ENCODE measurements at regions not wholly inside any gene's neighbourhood (a gene's known extent, or its start where the extent isn't known, plus 50 kb on each side); places are given as distances from the start of the nearest gene placed in this dataset.

- Mint-ChIP-seq H3K4me3 (ENCODE audit: unreplicated experiment) (no peak overlapping the region), H3K4me1 (ENCODE audit: insufficient read depth, unreplicated experiment) (no peaks in the 10 kb centered on the region), H3K36me3 (ENCODE audit: insufficient read depth, unreplicated experiment) (no peaks in the 10 kb centered on the region), H3K27me3 (ENCODE audit: insufficient read depth, unreplicated experiment) (no peaks in the 10 kb centered on the region), H3K9me3 (ENCODE audit: unreplicated experiment) (peaks cover under 1% of the 10 kb centered on the region), H3K27ac (ENCODE audit: low read depth, unreplicated experiment) (no peak overlapping the region)
- POLR2A ChIA-PET, result interaction anchor here (0.6 kb wide), 1 partner anchor 191 kb away, joined by 3 read pairs; no protein-coding TSS in a partner anchor
- CTCF ChIA-PET, result no interaction called here
- DNase-seq (ENCODE audit: unreplicated experiment), result no peak
- TF ChIP-seq CTCF (IDR thresholded peaks at IDR 0.05; ENCODE audit: unreplicated experiment), result no peak
- no TSS peak for BruUV-seq (replicated peaks)
- intact Hi-C loops (cut with micrococcal nuclease), result no loop called here
These were observed 314.3 kb upstream of the ARGLU1 start for GRCh38 chr13:106882246-106882645.

- Mint-ChIP-seq H3K36me3 (ENCODE audit: insufficient read depth, unreplicated experiment) (no peaks in the 10 kb centered on the region), H3K27ac (ENCODE audit: low read depth, unreplicated experiment) (no peak overlapping the region), H3K4me3 (ENCODE audit: unreplicated experiment) (no peak overlapping the region), H3K4me1 (ENCODE audit: insufficient read depth, unreplicated experiment) (no peaks in the 10 kb centered on the region), H3K27me3 (ENCODE audit: insufficient read depth, unreplicated experiment) (no peaks in the 10 kb centered on the region), H3K9me3 (ENCODE audit: unreplicated experiment) (no peaks in the 10 kb centered on the region)
- BruUV-seq (replicated peaks), result no TSS peak
- TF ChIP-seq CTCF (IDR thresholded peaks at IDR 0.05; ENCODE audit: unreplicated experiment), result no peak
- ChIA-PET CTCF (interaction anchor here (1.0 kb wide), 1 partner anchor 172 kb away, joined by 3 read pairs; no protein-coding TSS in a partner anchor), POLR2A (no interaction called here)
- no peak for DNase-seq (ENCODE audit: unreplicated experiment)
- intact Hi-C loops (cut with micrococcal nuclease), result no loop called here
These were observed 311.9 kb upstream of the ARGLU1 start for GRCh38 chr13:106879806-106880205.

- ChIA-PET CTCF (interaction anchor here (0.5 kb wide), 1 partner anchor 338 kb away, joined by 3 read pairs; no protein-coding TSS in a partner anchor), POLR2A (no interaction called here)
- Mint-ChIP-seq H3K27me3 (ENCODE audit: insufficient read depth, unreplicated experiment) (no peaks in the 10 kb centered on the region), H3K9me3 (ENCODE audit: unreplicated experiment) (no peaks in the 10 kb centered on the region), H3K4me3 (ENCODE audit: unreplicated experiment) (no peak overlapping the region), H3K4me1 (ENCODE audit: insufficient read depth, unreplicated experiment) (no peaks in the 10 kb centered on the region), H3K36me3 (ENCODE audit: insufficient read depth, unreplicated experiment) (no peaks in the 10 kb centered on the region), H3K27ac (ENCODE audit: low read depth, unreplicated experiment) (no peak overlapping the region)
- intact Hi-C loops (cut with micrococcal nuclease), result no loop called here
- TF ChIP-seq CTCF (IDR thresholded peaks at IDR 0.05; ENCODE audit: unreplicated experiment), result no peak
- no peak for DNase-seq (ENCODE audit: unreplicated experiment)
- no TSS peak for BruUV-seq (replicated peaks)
These were observed 306.4 kb upstream of the ARGLU1 start for GRCh38 chr13:106874323-106874722.

GRCh38 chr13:106873810-106874209 is 305.9 kb upstream of the ARGLU1 start:
- no TSS peak for BruUV-seq (replicated peaks)
- Mint-ChIP-seq H3K9me3 (ENCODE audit: unreplicated experiment) (no peaks in the 10 kb centered on the region), H3K4me1 (ENCODE audit: insufficient read depth, unreplicated experiment) (no peaks in the 10 kb centered on the region), H3K27me3 (ENCODE audit: insufficient read depth, unreplicated experiment) (no peaks in the 10 kb centered on the region), H3K27ac (ENCODE audit: low read depth, unreplicated experiment) (no peak overlapping the region), H3K36me3 (ENCODE audit: insufficient read depth, unreplicated experiment) (no peaks in the 10 kb centered on the region), H3K4me3 (ENCODE audit: unreplicated experiment) (no peak overlapping the region)
- DNase-seq (ENCODE audit: unreplicated experiment), result no peak
- POLR2A ChIA-PET, result no interaction called here
- no peak for TF ChIP-seq CTCF (IDR thresholded peaks at IDR 0.05; ENCODE audit: unreplicated experiment)
- CTCF ChIA-PET, result no interaction called here
- intact Hi-C loops (cut with micrococcal nuclease), result no loop called here

Data from MCF 10A (cell line).